ENCODE measurements at regions not wholly inside any gene's neighbourhood (a gene's known extent, or its start where the extent isn't known, plus 50 kb on each side); places are given as distances from the start of the nearest gene placed in this dataset.

DNA sequence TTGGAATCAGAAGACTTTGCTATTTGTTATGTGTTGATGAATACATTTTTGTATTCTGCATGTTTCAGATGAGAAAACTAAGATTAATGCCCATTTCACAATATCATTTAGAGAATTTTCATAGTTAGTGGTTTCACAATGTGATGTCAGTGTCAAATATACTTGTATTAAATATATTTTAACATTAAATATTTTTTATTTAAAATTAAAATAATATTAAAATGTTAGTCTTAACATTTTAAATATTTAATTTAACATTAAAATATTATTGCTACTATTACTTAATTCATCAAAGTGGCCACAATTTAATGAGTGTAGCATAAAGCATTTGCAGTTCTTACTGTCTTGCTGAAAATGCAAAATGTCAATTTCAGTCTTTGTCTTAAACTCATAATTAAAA, 478.8 kb downstream of the KCNJ2 start:
- no peaks in the 10 kb centered on the region for H3K4me1 ChIP-seq (ENCODE audit: control insufficient read depth, extremely low read depth, insufficient read depth, low read length)
- H3K9me3 ChIP-seq (replicated peaks; ENCODE audit: control insufficient read depth, insufficient read depth, low read length) = no peaks in the 10 kb centered on the region
- DNase-seq (ENCODE audit: low read depth, low spot score) (no peak), FAIRE-seq (no peak)
- H3K36me3 ChIP-seq (ENCODE audit: control insufficient read depth in 2 of 2, extremely low read depth in 1 of 2, insufficient read depth in 2 of 2, low read length in 2 of 2) = no peaks in the 10 kb centered on the region
- CTCF ChIA-PET = no interaction called here
- H2AFZ ChIP-seq (ENCODE audit: low read depth, low read length) = no peak overlapping the region
- no peak overlapping the region for H3K4me2 ChIP-seq (ENCODE audit: insufficient read depth, low read length)
- no peak for TF ChIP-seq POLR2A (IDR thresholded peaks at IDR 0.05; ENCODE audit: low read depth, low read length)
- no peak for TF ChIP-seq JUN (IDR thresholded peaks at IDR 0.05; ENCODE audit: borderline replicate concordance, insufficient read depth, insufficient read length, low read depth)
- no peak for TF ChIP-seq POLR2AphosphoS5 (IDR thresholded peaks at IDR 0.05; ENCODE audit: insufficient read depth, low read depth, low read length)
- TF ChIP-seq, protein P1, sequence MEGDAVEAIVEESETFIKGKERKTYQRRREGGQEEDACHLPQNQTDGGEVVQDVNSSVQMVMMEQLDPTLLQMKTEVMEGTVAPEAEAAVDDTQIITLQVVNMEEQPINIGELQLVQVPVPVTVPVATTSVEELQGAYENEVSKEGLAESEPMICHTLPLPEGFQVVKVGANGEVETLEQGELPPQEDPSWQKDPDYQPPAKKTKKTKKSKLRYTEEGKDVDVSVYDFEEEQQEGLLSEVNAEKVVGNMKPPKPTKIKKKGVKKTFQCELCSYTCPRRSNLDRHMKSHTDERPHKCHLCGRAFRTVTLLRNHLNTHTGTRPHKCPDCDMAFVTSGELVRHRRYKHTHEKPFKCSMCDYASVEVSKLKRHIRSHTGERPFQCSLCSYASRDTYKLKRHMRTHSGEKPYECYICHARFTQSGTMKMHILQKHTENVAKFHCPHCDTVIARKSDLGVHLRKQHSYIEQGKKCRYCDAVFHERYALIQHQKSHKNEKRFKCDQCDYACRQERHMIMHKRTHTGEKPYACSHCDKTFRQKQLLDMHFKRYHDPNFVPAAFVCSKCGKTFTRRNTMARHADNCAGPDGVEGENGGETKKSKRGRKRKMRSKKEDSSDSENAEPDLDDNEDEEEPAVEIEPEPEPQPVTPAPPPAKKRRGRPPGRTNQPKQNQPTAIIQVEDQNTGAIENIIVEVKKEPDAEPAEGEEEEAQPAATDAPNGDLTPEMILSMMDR (IDR thresholded peaks at IDR 0.05; ENCODE audit: extremely low read depth in 1 of 2, insufficient read depth in 1 of 2, low read depth in 1 of 2, low read length in 2 of 2) = no peak
- TF ChIP-seq MYC (IDR thresholded peaks at IDR 0.05; ENCODE audit: low read depth, low read length) = no peak
- H4K20me1 ChIP-seq (replicated peaks; ENCODE audit: control insufficient read depth, extremely low read depth, insufficient read depth, low read length) = no peaks in the 10 kb centered on the region
- intact Hi-C loops (cut with micrococcal nuclease) (no loop called here), dilution Hi-C loops (cut with MboI; ENCODE audit: extremely low pct_ligation_motif_present, low sequenced_read_pairs) (no loop called here)
- no peaks in the 10 kb centered on the region for H3K79me2 ChIP-seq (ENCODE audit: control insufficient read depth, insufficient read depth, low read length)
- H3K9ac ChIP-seq (replicated peaks; ENCODE audit: extremely low read depth, insufficient read depth, low read length) = no peak overlapping the region
- H3K9me1 ChIP-seq (replicated peaks; ENCODE audit: control insufficient read depth, extremely low read depth, insufficient read depth, low read length) = no peaks in the 10 kb centered on the region
- H3K4me3 ChIP-seq (replicated peaks in 1 of 3; ENCODE audit: insufficient read depth in 1 of 3, low read depth in 1 of 3, low read length in 3 of 3) = no peak overlapping the region
- BruUV-seq (replicated peaks) = no TSS peak
- no peaks in the 10 kb centered on the region for H3K27me3 ChIP-seq (ENCODE audit: control insufficient read depth in 2 of 2, insufficient read depth in 2 of 2, low read length in 2 of 2)
- no peak overlapping the region for H3K27ac ChIP-seq (ENCODE audit: insufficient read depth, low read depth, low read length)
- POLR2A ChIA-PET = no interaction called here

DNA sequence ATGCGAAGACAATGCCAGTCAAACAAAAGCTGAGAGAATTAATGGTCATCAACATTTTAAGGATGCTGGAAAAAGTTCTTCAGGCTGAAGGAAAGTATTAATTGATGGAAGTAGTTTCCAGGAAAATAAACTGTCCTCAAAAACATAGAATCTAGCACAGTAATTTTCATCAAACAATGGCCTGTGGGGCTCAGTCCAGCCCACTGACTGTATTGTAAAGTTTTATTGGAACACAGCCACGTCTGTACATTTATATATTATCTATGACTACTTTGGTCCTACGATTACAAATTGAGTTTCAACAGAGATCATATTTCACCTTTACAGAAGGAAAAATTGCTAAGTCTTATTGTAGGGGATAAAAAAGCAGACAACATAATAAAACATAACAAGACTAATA, 484.5 kb downstream of the KCNJ2 start:
- no TSS peak for BruUV-seq (replicated peaks)
- Histone ChIP-seq H2AFZ (ENCODE audit: low read depth, low read length) (no peak overlapping the region), H3K4me1 (ENCODE audit: control insufficient read depth, extremely low read depth, insufficient read depth, low read length) (no peaks in the 10 kb centered on the region), H3K4me2 (ENCODE audit: insufficient read depth, low read length) (no peak overlapping the region), H3K9me3 (replicated peaks; ENCODE audit: control insufficient read depth, insufficient read depth, low read length) (no peaks in the 10 kb centered on the region), H3K36me3 (ENCODE audit: control insufficient read depth in 2 of 2, extremely low read depth in 1 of 2, insufficient read depth in 2 of 2, low read length in 2 of 2) (no peaks in the 10 kb centered on the region), H3K27me3 (ENCODE audit: control insufficient read depth in 2 of 2, insufficient read depth in 2 of 2, low read length in 2 of 2) (no peaks in the 10 kb centered on the region), H3K9ac (replicated peaks; ENCODE audit: extremely low read depth, insufficient read depth, low read length) (no peak overlapping the region), H3K79me2 (ENCODE audit: control insufficient read depth, insufficient read depth, low read length) (no peaks in the 10 kb centered on the region), H3K27ac (ENCODE audit: insufficient read depth, low read depth, low read length) (no peak overlapping the region), H3K9me1 (replicated peaks; ENCODE audit: control insufficient read depth, extremely low read depth, insufficient read depth, low read length) (no peaks in the 10 kb centered on the region), H4K20me1 (replicated peaks; ENCODE audit: control insufficient read depth, extremely low read depth, insufficient read depth, low read length) (no peaks in the 10 kb centered on the region), H3K4me3 (replicated peaks in 1 of 3; ENCODE audit: insufficient read depth in 1 of 3, low read depth in 1 of 3, low read length in 3 of 3) (no peak overlapping the region)
- dilution Hi-C loops (cut with MboI; ENCODE audit: extremely low pct_ligation_motif_present, low sequenced_read_pairs) = no loop called here
- CTCF ChIA-PET = no interaction called here
- intact Hi-C loops (cut with micrococcal nuclease) = no loop called here
- FAIRE-seq = no peak
- POLR2A ChIA-PET = no interaction called here
- TF ChIP-seq, protein P2, sequence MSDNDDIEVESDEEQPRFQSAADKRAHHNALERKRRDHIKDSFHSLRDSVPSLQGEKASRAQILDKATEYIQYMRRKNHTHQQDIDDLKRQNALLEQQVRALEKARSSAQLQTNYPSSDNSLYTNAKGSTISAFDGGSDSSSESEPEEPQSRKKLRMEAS (IDR thresholded peaks at IDR 0.05; ENCODE audit: insufficient read depth, insufficient read length) = no peak
- TF ChIP-seq FOS (IDR thresholded peaks at IDR 0.05; ENCODE audit: borderline replicate concordance, insufficient read depth, low read length) = no peak
- TF ChIP-seq JUN (IDR thresholded peaks at IDR 0.05; ENCODE audit: borderline replicate concordance, insufficient read depth, insufficient read length, low read depth) = no peak
- TF ChIP-seq, protein P1 (IDR thresholded peaks at IDR 0.05; ENCODE audit: extremely low read depth in 1 of 2, insufficient read depth in 1 of 2, low read depth in 1 of 2, low read length in 2 of 2) = no peak
- no peak for TF ChIP-seq POLR2A (IDR thresholded peaks at IDR 0.05; ENCODE audit: low read depth, low read length)
- TF ChIP-seq MYC (IDR thresholded peaks at IDR 0.05; ENCODE audit: low read depth, low read length) = no peak
- TF ChIP-seq POLR2AphosphoS5 (IDR thresholded peaks at IDR 0.05; ENCODE audit: insufficient read depth, low read depth, low read length) = no peak
- no peak for DNase-seq (ENCODE audit: low read depth, low spot score)

Data from endothelial cell of umbilical vein (primary cell).